NT2/D1 (cell line): ENCODE measurements at regions not wholly inside any gene's neighbourhood (a gene's known extent, or its start where the extent isn't known, plus 50 kb on each side); places are given as distances from the start of the nearest gene placed in this dataset.

Experiments used
- DNase-seq: peaks from one replicate; pipeline ENCODE4 v3.0.0-alpha.2; 2011; ENCODE audit warnings: low read depth, low spot score
- H3K27me3 ChIP-seq: 2 replicates; pipeline ENCODE4 v1.6.0; 2011; ENCODE audit warnings: mild to moderate bottlenecking; ENCODE audit not compliant: insufficient read length, insufficient read depth
- H3K36me3 ChIP-seq: 2 replicates; pipeline ENCODE4 v1.6.1; 2011; ENCODE audit warnings: mild to moderate bottlenecking, low read length, mixed read lengths; ENCODE audit not compliant: insufficient read depth, insufficient read length
- H3K4me1 ChIP-seq: 2 replicates; pipeline ENCODE4 v1.5.1; 2011; ENCODE audit not compliant: insufficient read depth, insufficient read length
- H3K4me3 ChIP-seq: 2 replicates; pipeline ENCODE4 v1.5.1; 2011; ENCODE audit warnings: low read depth; ENCODE audit not compliant: insufficient read length
- H3K9ac ChIP-seq: 2 replicates; pipeline ENCODE4 v1.6.0; 2011; ENCODE audit warnings: low read depth; ENCODE audit not compliant: insufficient read length
- H3K9me3 ChIP-seq: 2 replicates; pipeline ENCODE4 v1.5.1; 2011; ENCODE audit warnings: mild to moderate bottlenecking, low read length; ENCODE audit not compliant: insufficient read depth
- SUZ12 ChIP-seq: IDR thresholded peaks from 2 replicates; pipeline ENCODE4 v1.6.1; 2011; ENCODE audit not compliant: insufficient read length, insufficient read depth; ENCODE audit errors: extremely low read depth
- YY1 ChIP-seq: IDR thresholded peaks from 2 replicates; pipeline ENCODE4 v1.6.1; 2011; ENCODE audit not compliant: insufficient read length, insufficient read depth
- ZNF274 ChIP-seq: IDR thresholded peaks from 2 replicates; pipeline ENCODE4 v1.6.1; 2011; ENCODE audit warnings: mild to moderate bottlenecking, low read depth, low read length

DNA sequence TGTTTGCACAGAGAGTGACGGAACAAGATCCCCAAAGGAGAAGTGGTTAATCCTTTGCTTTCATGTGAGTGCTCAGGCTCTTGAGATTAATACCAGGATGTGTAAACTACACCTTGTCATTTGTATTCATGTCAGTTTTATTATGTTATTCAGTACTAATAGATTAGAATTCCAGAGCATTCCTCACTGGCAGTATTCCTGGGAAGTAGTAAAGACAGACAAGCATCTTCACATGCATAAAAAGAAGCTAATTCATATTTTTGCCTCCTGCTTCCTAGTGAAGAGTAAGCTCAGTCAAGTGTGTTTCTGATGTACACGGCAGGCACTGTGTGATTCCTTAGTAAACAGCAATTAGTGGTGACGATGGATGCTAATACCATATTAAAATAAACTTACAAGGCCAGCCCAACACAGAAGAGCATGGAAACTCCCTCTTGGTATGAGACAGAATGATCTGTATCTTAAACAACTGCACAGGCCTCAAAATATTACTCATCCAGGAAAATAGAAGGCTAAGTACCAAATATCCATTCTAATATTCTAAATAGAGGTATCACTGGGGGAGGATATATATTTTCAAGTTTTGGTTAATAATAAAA lies 336.8 kb upstream of the MCTP2 start:
- TF ChIP-seq SUZ12, result no peak
- no peak for TF ChIP-seq ZNF274
- no peak for TF ChIP-seq YY1
- no peaks in the 10 kb centered on the region for H3K4me1 ChIP-seq
- H3K9ac ChIP-seq, result no peak overlapping the region
- no peaks in the 10 kb centered on the region for H3K36me3 ChIP-seq
- H3K9me3 ChIP-seq, result no peaks in the 10 kb centered on the region
- no peak for DNase-seq
- no peak overlapping the region for H3K4me3 ChIP-seq
- H3K27me3 ChIP-seq, result no peaks in the 10 kb centered on the region

DNA sequence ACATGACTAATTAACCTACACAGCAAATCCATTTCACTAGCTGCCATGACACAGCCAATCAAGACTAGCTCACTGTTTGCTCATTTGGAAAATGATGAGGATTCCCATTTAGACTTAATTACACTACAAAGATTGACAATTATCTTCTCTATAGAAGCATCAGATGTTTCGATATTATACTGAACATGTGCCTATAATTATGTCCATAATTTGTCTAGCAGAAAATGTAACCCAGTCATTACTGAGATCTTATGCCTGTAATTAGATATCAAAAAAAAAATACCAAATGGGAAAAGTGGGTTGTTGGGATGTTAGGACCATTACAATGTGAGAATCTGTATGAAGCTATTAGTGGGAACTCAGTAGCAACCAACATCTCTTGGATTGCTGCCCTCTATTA lies 344.2 kb upstream of the MCTP2 start:
- no peak for DNase-seq
- no peaks in the 10 kb centered on the region for H3K4me1 ChIP-seq
- no peak overlapping the region for H3K4me3 ChIP-seq
- H3K9ac ChIP-seq, result no peak overlapping the region
- no peaks in the 10 kb centered on the region for H3K9me3 ChIP-seq
- no peaks in the 10 kb centered on the region for H3K27me3 ChIP-seq
- H3K36me3 ChIP-seq, result no peaks in the 10 kb centered on the region
- no peak for TF ChIP-seq SUZ12
- TF ChIP-seq ZNF274, result no peak
- TF ChIP-seq YY1, result no peak

DNA sequence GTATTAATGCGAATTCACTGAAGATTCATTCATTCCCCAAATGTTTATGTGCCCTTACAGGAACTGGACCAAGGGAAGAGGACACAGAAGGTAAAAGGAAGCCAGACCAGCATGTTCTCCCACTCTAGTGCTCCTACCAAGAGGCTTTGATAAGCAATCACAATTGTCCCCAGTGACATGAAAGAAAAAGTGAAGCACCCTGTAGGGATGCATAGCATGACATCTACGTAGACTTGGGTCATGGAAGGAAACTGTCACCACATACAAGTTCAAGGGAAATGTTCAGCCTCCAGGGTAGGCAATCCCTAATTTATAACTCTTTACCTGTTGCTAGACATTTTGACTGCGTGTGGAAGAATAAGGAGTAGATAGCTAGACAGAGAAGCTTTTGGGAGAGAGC lies 348.6 kb upstream of the MCTP2 start:
- Histone ChIP-seq H3K4me3 (no peak overlapping the region), H3K9ac (no peak overlapping the region), H3K4me1 (no peaks in the 10 kb centered on the region), H3K36me3 (no peaks in the 10 kb centered on the region), H3K9me3 (no peaks in the 10 kb centered on the region), H3K27me3 (no peaks in the 10 kb centered on the region)
- DNase-seq, result no peak
- no peak for TF ChIP-seq ZNF274
- no peak for TF ChIP-seq SUZ12
- TF ChIP-seq YY1, result no peak

DNA sequence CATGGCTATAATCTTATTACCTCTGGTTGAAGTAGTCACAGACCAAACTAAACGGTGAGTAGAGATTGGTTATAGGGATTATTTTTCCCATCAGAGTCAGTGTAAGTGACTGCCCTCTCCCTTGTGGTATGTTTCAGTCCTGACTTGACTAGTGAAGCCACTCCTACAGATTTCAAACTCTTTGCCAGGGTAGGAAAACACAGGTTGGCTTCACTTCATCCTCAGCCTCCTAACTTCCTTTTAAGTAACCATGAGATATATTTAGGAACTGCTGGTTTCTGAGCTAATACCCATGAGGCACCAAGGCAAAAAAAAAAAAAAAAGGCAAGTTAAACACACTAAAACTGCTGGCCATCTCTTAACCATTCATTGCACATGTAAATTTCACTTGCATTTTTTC lies 349.2 kb upstream of the MCTP2 start:
- H3K9me3 ChIP-seq, result no peaks in the 10 kb centered on the region
- H3K4me1 ChIP-seq, result no peaks in the 10 kb centered on the region
- no peak overlapping the region for H3K4me3 ChIP-seq
- no peak for DNase-seq
- H3K9ac ChIP-seq, result no peak overlapping the region
- TF ChIP-seq YY1 (no peak), ZNF274 (no peak), SUZ12 (no peak)
- H3K27me3 ChIP-seq, result no peaks in the 10 kb centered on the region
- H3K36me3 ChIP-seq, result no peaks in the 10 kb centered on the region

DNA sequence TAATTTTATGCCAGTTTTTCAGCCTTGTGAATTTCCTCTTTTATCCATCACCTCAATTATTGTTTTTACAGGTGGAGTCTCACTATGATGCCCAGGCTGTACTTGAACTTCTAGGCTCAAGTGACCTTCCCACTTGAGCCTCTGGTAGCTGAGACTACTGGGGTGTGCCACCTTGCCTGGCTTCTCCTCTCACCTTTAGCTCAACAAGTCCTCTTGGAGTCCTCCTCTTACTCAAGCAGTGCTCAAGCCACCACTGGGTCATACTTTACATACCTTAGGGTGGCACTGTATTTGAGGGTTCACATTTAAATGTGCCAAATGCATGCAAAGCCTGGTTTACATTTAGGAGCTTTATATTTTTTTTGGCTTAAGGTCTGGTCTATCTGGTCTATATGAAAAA lies 350.1 kb upstream of the MCTP2 start:
- no peaks in the 10 kb centered on the region for H3K9me3 ChIP-seq
- no peaks in the 10 kb centered on the region for H3K4me1 ChIP-seq
- no peak for TF ChIP-seq SUZ12
- TF ChIP-seq ZNF274, result no peak
- TF ChIP-seq YY1, result no peak
- no peak overlapping the region for H3K9ac ChIP-seq
- H3K36me3 ChIP-seq, result no peaks in the 10 kb centered on the region
- DNase-seq, result no peak
- no peaks in the 10 kb centered on the region for H3K27me3 ChIP-seq
- H3K4me3 ChIP-seq, result no peak overlapping the region

DNA sequence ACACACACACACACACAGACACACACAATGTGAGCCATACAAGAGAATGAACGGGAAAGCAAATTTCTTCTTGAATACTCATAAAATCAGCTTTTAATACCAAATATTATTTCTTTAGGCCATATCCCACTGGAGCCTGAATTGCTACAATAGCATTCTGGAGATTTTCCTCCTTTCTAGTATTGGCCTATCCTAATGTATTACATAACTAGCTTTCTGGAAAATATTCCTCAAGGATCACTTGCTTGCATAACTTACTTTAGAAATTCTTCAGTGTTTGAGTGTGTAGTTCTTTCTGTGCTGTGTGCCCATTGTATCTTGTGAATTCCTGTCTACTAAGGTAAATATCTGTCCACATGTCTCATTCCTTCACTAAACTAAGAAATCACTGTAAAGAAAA lies 351.0 kb upstream of the MCTP2 start:
- H3K9me3 ChIP-seq, result no peaks in the 10 kb centered on the region
- H3K9ac ChIP-seq, result no peak overlapping the region
- no peaks in the 10 kb centered on the region for H3K27me3 ChIP-seq
- H3K4me1 ChIP-seq, result no peaks in the 10 kb centered on the region
- TF ChIP-seq SUZ12 (no peak), ZNF274 (no peak), YY1 (no peak)
- no peaks in the 10 kb centered on the region for H3K36me3 ChIP-seq
- DNase-seq, result no peak
- H3K4me3 ChIP-seq, result no peak overlapping the region

DNA sequence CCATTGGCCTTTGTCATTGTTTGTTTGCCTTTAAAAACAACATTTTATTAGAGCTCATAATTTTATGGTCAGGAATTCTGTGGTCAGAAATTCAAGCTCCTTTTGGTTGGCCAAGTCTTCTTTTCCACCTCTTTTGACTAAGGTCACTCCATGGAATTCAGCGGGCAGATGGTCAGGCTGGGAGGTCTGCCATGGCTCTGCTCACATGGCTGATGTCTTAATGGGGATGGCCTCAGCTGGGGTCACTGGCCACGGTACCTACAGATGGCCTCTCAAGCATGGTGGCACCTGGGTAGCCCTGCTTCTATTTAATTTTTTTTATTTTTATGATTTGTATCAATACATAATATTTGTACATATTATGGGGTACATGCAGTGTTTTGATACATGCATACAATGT lies 360.8 kb upstream of the MCTP2 start:
- Histone ChIP-seq H3K36me3 (no peaks in the 10 kb centered on the region), H3K9ac (no peak overlapping the region), H3K4me1 (no peaks in the 10 kb centered on the region), H3K4me3 (no peak overlapping the region), H3K27me3 (no peaks in the 10 kb centered on the region), H3K9me3 (0 out of 2 replicates have a peak, but pooled peaks cover 6% of the 10 kb centered on the region)
- no peak for TF ChIP-seq YY1
- no peak for TF ChIP-seq SUZ12
- DNase-seq, result no peak

DNA sequence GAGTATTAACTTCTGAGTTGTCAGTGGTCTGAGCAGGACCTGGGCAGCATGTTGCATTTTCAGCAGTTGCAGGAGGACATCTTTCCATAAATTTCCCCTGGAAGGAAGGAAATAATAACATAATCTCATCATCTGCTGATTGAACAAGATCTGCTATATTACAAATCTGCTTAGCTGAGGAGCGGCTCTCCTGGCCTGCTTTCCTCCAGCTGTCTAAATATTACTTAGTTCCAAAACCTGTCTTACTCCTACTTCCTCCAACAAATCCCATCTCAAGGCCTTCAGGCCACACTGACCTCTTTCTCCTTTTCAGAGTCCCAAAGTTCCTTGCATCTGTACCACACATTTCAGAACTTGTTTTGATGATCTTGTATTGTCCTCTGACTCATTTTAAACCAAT lies 364.4 kb upstream of the MCTP2 start:
- no peaks in the 10 kb centered on the region for H3K36me3 ChIP-seq
- TF ChIP-seq SUZ12, result no peak
- no peak for TF ChIP-seq YY1
- no peak for TF ChIP-seq ZNF274
- no peak overlapping the region for H3K9ac ChIP-seq
- H3K9me3 ChIP-seq, result 0 out of 2 replicates have a peak, but pooled peaks cover 6% of the 10 kb centered on the region
- H3K27me3 ChIP-seq, result no peaks in the 10 kb centered on the region
- no peak overlapping the region for H3K4me3 ChIP-seq
- no peak for DNase-seq
- H3K4me1 ChIP-seq, result no peaks in the 10 kb centered on the region
